ENCODE measurements at regions not wholly inside any gene's neighbourhood (a gene's known extent, or its start where the extent isn't known, plus 50 kb on each side); places are given as distances from the start of the nearest gene placed in this dataset.

GRCh38 chr9:115306865-115307264, 188.9 kb upstream of the TNC start:
- TF ChIP-seq CTCF (IDR thresholded peaks at IDR 0.05): no peak
- TF ChIP-seq IRF1 (CRISPR knock-in tag; IDR thresholded peaks at IDR 0.05): no peak
- TF ChIP-seq MXD4 (CRISPR knock-in tag; IDR thresholded peaks at IDR 0.05; ENCODE audit: borderline replicate concordance): no peak
- TF ChIP-seq FOXJ3 (CRISPR knock-in tag; IDR thresholded peaks at IDR 0.05; ENCODE audit: borderline replicate concordance): no peak
- TF ChIP-seq, protein P1, sequence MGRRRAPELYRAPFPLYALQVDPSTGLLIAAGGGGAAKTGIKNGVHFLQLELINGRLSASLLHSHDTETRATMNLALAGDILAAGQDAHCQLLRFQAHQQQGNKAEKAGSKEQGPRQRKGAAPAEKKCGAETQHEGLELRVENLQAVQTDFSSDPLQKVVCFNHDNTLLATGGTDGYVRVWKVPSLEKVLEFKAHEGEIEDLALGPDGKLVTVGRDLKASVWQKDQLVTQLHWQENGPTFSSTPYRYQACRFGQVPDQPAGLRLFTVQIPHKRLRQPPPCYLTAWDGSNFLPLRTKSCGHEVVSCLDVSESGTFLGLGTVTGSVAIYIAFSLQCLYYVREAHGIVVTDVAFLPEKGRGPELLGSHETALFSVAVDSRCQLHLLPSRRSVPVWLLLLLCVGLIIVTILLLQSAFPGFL (CRISPR knock-in tag; IDR thresholded peaks at IDR 0.05; ENCODE audit: borderline replicate concordance): no peak
